NT2/D1 (cell line): ENCODE measurements at regions not wholly inside any gene's neighbourhood (a gene's known extent, or its start where the extent isn't known, plus 50 kb on each side); places are given as distances from the start of the nearest gene placed in this dataset.

Source experiments
- DNase-seq: peaks from one replicate; pipeline ENCODE4 v3.0.0-alpha.2; 2011; ENCODE audit warnings: low read depth, low spot score
- H3K27me3 ChIP-seq: 2 replicates; pipeline ENCODE4 v1.6.0; 2011; ENCODE audit warnings: mild to moderate bottlenecking; ENCODE audit not compliant: insufficient read length, insufficient read depth
- H3K36me3 ChIP-seq: 2 replicates; pipeline ENCODE4 v1.6.1; 2011; ENCODE audit warnings: mild to moderate bottlenecking, low read length, mixed read lengths; ENCODE audit not compliant: insufficient read depth, insufficient read length
- H3K4me1 ChIP-seq: 2 replicates; pipeline ENCODE4 v1.5.1; 2011; ENCODE audit not compliant: insufficient read depth, insufficient read length
- H3K4me3 ChIP-seq: 2 replicates; pipeline ENCODE4 v1.5.1; 2011; ENCODE audit warnings: low read depth; ENCODE audit not compliant: insufficient read length
- H3K9ac ChIP-seq: 2 replicates; pipeline ENCODE4 v1.6.0; 2011; ENCODE audit warnings: low read depth; ENCODE audit not compliant: insufficient read length
- H3K9me3 ChIP-seq: 2 replicates; pipeline ENCODE4 v1.5.1; 2011; ENCODE audit warnings: mild to moderate bottlenecking, low read length; ENCODE audit not compliant: insufficient read depth
- SUZ12 ChIP-seq: IDR thresholded peaks from 2 replicates; pipeline ENCODE4 v1.6.1; 2011; ENCODE audit not compliant: insufficient read length, insufficient read depth; ENCODE audit errors: extremely low read depth
- YY1 ChIP-seq: IDR thresholded peaks from 2 replicates; pipeline ENCODE4 v1.6.1; 2011; ENCODE audit not compliant: insufficient read length, insufficient read depth
- ZNF274 ChIP-seq: IDR thresholded peaks from 2 replicates; pipeline ENCODE4 v1.6.1; 2011; ENCODE audit warnings: mild to moderate bottlenecking, low read depth, low read length

DNA sequence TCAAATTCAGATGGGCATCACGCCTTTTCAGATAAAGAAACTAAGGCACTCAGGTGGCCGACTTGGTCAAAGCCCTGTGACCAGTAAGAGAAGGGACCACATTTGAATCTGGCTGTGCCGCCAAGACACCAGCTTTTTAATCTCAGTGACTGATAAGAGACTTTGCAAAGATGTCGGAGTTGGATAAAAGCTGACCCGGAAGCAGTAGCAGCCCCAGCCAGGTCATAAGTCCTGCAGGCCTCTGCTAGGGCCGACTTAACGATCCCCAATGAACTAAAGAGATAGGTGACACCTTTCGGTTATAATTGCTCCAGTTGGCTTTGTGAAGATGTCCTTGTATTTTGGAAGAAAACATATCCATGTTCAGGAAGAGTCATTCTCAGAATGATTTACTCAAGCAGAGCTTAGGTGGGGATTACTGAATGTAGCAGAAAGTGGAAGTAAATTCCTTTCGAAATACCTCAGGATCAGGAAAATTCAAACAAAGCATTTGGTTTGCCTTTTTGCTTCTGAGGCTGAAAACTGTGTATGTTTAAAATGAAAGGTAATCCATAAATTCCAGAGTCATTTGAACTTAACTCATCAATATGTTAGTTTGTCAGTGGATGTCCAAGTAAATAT is 164.2 kb upstream of the PITRM1 start:
- Histone ChIP-seq H3K4me3 (no peak overlapping the region), H3K36me3 (no peaks in the 10 kb centered on the region), H3K27me3 (no peaks in the 10 kb centered on the region), H3K4me1 (no peaks in the 10 kb centered on the region), H3K9me3 (no peaks in the 10 kb centered on the region), H3K9ac (no peak overlapping the region)
- TF ChIP-seq ZNF274 (no peak), YY1 (no peak), SUZ12 (no peak)
- DNase-seq = no peak

DNA sequence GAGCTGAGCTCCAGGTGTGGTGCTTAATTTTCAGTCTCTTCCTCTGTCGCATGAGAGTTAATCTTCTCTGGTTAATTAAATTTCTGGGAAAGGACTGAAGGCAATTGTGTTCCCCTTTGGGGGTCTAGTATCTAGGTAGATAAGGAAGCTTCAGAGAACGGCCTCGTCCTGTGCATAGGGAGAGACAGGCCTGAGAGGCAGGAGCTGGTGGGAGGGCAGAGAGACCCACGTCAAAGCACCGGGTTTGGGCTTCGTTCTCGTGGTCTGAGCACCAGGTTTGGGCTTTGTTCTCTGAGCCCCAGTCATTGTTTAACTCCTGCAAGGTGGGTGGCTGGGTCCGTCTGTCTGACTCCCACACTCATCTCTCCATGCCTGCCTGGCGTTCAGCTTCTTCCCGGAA is 160.8 kb upstream of the PITRM1 start:
- Histone ChIP-seq H3K36me3 (no peaks in the 10 kb centered on the region), H3K9ac (no peak overlapping the region), H3K4me1 (no peaks in the 10 kb centered on the region), H3K9me3 (no peaks in the 10 kb centered on the region), H3K27me3 (no peaks in the 10 kb centered on the region), H3K4me3 (no peak overlapping the region)
- no peak for DNase-seq
- TF ChIP-seq ZNF274 = no peak
- TF ChIP-seq YY1 = no peak
- no peak for TF ChIP-seq SUZ12

DNA sequence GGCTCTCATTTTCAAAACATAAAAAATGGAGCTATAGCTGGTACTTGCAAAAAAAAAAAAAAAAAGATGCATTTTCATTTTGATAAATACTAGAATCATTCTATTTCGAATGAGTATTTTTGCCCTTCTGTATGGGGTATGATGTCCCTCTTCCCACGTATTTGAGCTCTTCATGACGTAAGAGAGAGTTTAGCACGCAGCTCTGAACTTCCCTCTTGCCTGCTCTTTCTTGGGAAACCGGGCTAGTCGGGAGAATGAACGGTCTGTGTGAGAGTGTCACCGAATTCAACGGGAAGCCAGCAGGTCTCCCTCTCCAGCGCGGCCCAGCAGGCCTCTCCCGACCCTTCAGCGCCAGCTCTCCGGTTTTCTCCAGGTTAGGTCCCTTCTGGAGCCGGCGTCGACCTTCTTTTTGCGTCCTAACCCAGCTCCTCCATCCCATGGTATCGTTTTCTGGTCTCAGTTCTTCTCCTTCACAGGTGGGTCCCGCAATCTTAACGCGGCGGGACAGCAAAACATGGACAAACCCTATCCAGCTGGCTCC is 159.2 kb upstream of the PITRM1 start:
- no peak for TF ChIP-seq SUZ12
- TF ChIP-seq YY1 = no peak
- no peak for TF ChIP-seq ZNF274
- Histone ChIP-seq H3K36me3 (no peaks in the 10 kb centered on the region), H3K9me3 (no peaks in the 10 kb centered on the region), H3K9ac (no peak overlapping the region), H3K4me1 (no peaks in the 10 kb centered on the region), H3K4me3 (no peak overlapping the region), H3K27me3 (no peaks in the 10 kb centered on the region)
- DNase-seq = no peak

DNA sequence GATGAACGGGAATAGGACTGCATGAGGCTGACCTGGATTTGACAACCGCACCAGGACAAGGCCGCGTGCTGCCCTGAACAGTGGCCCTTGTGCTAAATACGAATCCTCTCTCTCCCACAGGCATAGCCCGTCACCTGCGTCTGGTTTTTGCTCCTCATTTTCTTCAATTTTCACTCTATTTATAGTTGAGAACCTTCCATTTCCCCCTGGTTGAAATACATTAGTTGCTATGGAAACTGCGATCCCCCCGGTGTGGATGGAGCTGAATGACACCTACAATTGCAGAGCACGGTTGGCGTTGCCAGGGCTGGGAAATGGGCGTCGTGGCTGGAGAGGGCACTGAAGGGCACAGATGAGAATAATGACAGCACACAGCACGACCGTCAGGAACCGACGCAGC is 158.6 kb upstream of the PITRM1 start:
- Histone ChIP-seq H3K36me3 (no peaks in the 10 kb centered on the region), H3K9me3 (no peaks in the 10 kb centered on the region), H3K4me3 (no peak overlapping the region), H3K4me1 (no peaks in the 10 kb centered on the region), H3K27me3 (no peaks in the 10 kb centered on the region), H3K9ac (no peak overlapping the region)
- no peak for TF ChIP-seq ZNF274
- TF ChIP-seq YY1 = no peak
- TF ChIP-seq SUZ12 = no peak
- no peak for DNase-seq

DNA sequence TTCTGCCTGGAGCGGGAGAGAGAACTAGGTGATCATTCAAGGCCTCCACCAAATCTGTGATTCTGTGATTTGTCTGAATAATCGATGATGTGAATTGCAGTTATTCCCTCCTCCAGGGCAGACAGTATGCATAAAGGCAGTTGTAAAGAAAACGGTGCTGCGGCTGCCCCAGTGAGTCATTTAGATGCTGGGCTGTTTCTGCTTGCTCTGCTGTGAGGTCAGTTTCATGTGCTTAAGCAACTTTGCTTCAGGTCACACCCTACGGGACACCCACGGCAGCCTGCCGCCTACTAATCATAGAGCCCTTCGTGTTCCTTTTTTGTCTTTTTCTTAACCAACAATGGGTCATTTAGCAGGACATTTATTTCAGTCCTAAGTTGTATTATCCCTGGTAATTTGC is 158.1 kb upstream of the PITRM1 start:
- DNase-seq = no peak

DNA sequence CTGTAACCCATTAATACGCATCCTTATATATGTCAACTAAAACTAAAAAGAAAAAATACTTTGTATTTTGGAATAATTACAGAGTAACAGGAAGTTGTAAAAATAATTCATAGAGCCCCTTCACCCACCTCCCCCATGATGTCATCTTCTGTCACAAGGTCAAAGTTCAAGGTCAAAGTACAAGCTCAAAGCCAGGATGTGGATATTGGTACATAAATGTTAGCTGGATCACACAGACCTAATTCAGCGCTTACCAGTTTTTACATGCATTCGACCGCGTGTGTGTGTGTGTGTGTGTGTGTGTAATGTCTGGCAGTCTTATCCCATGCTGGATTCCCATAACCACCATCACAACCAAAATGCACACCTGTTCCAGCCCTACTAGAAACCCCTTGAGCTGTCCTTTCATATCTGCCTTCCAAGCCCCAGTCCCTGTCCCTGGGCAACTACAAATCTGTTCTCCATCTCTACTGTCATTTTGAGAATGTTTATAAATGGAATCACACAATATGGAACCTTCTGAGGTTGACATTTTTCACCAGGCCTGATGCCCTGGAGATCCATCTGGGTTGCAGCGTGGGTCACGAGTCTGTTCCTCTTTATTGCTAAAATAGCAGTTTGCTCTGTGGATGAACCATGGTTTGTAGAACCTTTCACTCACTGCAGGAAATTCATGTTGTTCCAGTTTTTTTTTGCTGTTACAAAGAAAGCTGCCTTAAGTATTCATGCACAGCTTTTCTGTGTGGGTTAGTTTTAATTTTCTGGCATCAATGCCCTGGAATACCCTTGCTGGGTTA is 153.6 kb upstream of the PITRM1 start:
- TF ChIP-seq ZNF274 = no peak
- no peak for TF ChIP-seq YY1
- TF ChIP-seq SUZ12 = no peak
- no peaks in the 10 kb centered on the region for H3K9me3 ChIP-seq

More for the DNA sequence above, 158.1 kb upstream of the PITRM1 start:
- Histone ChIP-seq H3K27me3 (no peaks in the 10 kb centered on the region), H3K9ac (no peak overlapping the region), H3K9me3 (no peaks in the 10 kb centered on the region), H3K4me1 (no peaks in the 10 kb centered on the region), H3K36me3 (no peaks in the 10 kb centered on the region), H3K4me3 (no peak overlapping the region)
- TF ChIP-seq ZNF274 (no peak), YY1 (no peak), SUZ12 (no peak)

DNA sequence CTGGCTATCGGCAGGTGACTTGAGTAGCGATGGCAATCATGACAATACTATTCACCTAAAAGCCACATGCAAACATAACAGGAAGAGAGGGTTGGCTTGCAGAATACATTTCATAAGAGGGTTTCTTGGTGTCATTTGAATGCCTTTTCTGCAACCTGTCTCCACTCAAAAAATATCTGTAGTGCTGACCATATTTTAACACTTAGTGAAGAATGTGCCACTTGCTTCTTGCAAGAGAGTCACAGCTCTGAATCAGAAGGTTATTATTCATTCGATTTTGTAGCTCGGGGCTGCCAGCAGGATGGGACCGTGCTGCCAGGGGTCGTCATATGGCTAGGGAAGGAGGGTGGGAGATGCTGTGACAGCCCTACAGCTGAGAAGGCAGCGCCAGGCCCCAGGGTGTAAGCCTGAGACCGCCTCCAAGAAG is 152.0 kb upstream of the PITRM1 start:
- TF ChIP-seq YY1 = no peak
- TF ChIP-seq SUZ12 = no peak
- no peak for TF ChIP-seq ZNF274
- DNase-seq = no peak
- Histone ChIP-seq H3K4me3 (no peak overlapping the region), H3K9ac (no peak overlapping the region), H3K4me1 (no peaks in the 10 kb centered on the region), H3K9me3 (peaks cover 11% of the 10 kb centered on the region; the same call in 1 of the 2 replicates), H3K27me3 (no peaks in the 10 kb centered on the region), H3K36me3 (no peaks in the 10 kb centered on the region)

More for the DNA sequence above, 153.6 kb upstream of the PITRM1 start:
- H3K36me3 ChIP-seq = no peaks in the 10 kb centered on the region
- H3K9ac ChIP-seq = no peak overlapping the region
- no peaks in the 10 kb centered on the region for H3K27me3 ChIP-seq
- H3K4me3 ChIP-seq = no peak overlapping the region
- H3K4me1 ChIP-seq = no peaks in the 10 kb centered on the region
- no peak for DNase-seq
